Vagina (tissue), 2 donors: ENCODE measurements at regions not wholly inside any gene's neighbourhood (a gene's known extent, or its start where the extent isn't known, plus 50 kb on each side); places are given as distances from the start of the nearest gene placed in this dataset.

Experiments used
- DNase-seq, 2 donors: peaks; one replicate each; pipeline ENCODE4 v3.0.0-alpha.2; 2017; ENCODE audit errors: extremely low spot score in 2 of 2
- H3K27ac ChIP-seq: fragments of 200-600 bp; sonication (generic); one replicate; pipeline ENCODE4 v1.5.1; 2019
- H3K27me3 ChIP-seq: fragments of 200-600 bp; sonication (generic); one replicate; pipeline ENCODE4 v1.5.1; 2019
- H3K36me3 ChIP-seq, 2 donors: fragments of 200-600 bp; sonication (generic); one replicate each; pipeline ENCODE4 v1.5.1; 2017 to 2019
- H3K4me1 ChIP-seq: fragments of 200-600 bp; sonication (generic); one replicate; pipeline ENCODE4 v1.5.1; 2019
- H3K4me3 ChIP-seq, 2 donors: fragments of 200-600 bp; sonication (generic); 1 replicate in 1 of 2; 2 replicates in 1 of 2; pipeline ENCODE4 v1.5.1; 2016 to 2019
- H3K9me3 ChIP-seq: fragments of 200-600 bp; sonication (generic); one replicate; pipeline ENCODE4 v1.5.1; 2019
- CTCF ChIP-seq, 3 experiments: fragments of 450-650 bp in 2 of 3; fragments of 200-600 bp in 1 of 3; sonication (generic) in 1 of 3; IDR thresholded peaks; one replicate each; pipeline ENCODE4 v1.5.1; 2017 to 2019; ENCODE audit warnings: antibody characterized with exemption in 3 of 3, mild to moderate bottlenecking in 2 of 3, moderate library complexity in 2 of 3
- POLR2A ChIP-seq, 2 donors: fragments of 450-650 bp; IDR thresholded peaks; one replicate each; pipeline ENCODE4 v1.6.1; 2017; ENCODE audit warnings: antibody characterized with exemption in 2 of 2, mild to moderate bottlenecking in 2 of 2, moderate library complexity in 2 of 2
- POLR2AphosphoS5 ChIP-seq, 2 donors: sonication (generic); formaldehyde crosslinking; IDR thresholded peaks; one replicate each; pipeline ENCODE4 v1.9.0; 2017; ENCODE audit warnings: antibody characterized with exemption in 2 of 2, mild to moderate bottlenecking in 2 of 2, low read depth in 1 of 2; ENCODE audit not compliant: insufficient read depth in 1 of 2
- intact Hi-C: fragments of 100-400 bp; cut with DNase I; formaldehyde crosslinking; loops from one replicate; pipeline ENCODE4 v1.15.1; 2023

GRCh38 chr5:158011422-158011821, 152.5 kb upstream of the CLINT1 start:
- H3K4me3 ChIP-seq, result no peak overlapping the region
- intact Hi-C loops, result no loop called here
- no peaks in the 10 kb centered on the region for H3K27me3 ChIP-seq
- no peak for DNase-seq
- H3K4me1 ChIP-seq, result no peaks in the 10 kb centered on the region
- no peaks in the 10 kb centered on the region for H3K9me3 ChIP-seq
- TF ChIP-seq POLR2A (IDR thresholded peaks at IDR 0.05), result no peak
- no peaks in the 10 kb centered on the region for H3K36me3 ChIP-seq
- H3K27ac ChIP-seq, result no peak overlapping the region

- Histone ChIP-seq H3K36me3 (no peaks in the 10 kb centered on the region), H3K27ac (no peak overlapping the region), H3K4me3 (no peak overlapping the region), H3K9me3 (no peaks in the 10 kb centered on the region), H3K27me3 (no peaks in the 10 kb centered on the region), H3K4me1 (no peaks in the 10 kb centered on the region)
- TF ChIP-seq POLR2AphosphoS5 (IDR thresholded peaks at IDR 0.05; ENCODE audit: insufficient read depth in 1 of 2, low read depth in 1 of 2), result no peak
- no peak for TF ChIP-seq CTCF (IDR thresholded peaks at IDR 0.05)
- TF ChIP-seq POLR2A (IDR thresholded peaks at IDR 0.05), result no peak
- DNase-seq, result no peak
- intact Hi-C loops, result no loop called here
These were observed 151.9 kb upstream of the CLINT1 start for GRCh38 chr5:158010831-158011230.

- intact Hi-C loops, result no loop called here
- DNase-seq, result no peak
- Histone ChIP-seq H3K4me3 (no peak overlapping the region), H3K27me3 (no peaks in the 10 kb centered on the region), H3K27ac (no peak overlapping the region), H3K4me1 (no peaks in the 10 kb centered on the region), H3K9me3 (no peaks in the 10 kb centered on the region), H3K36me3 (no peaks in the 10 kb centered on the region)
- TF ChIP-seq POLR2A (IDR thresholded peaks at IDR 0.05), result no peak
- TF ChIP-seq CTCF (IDR thresholded peaks at IDR 0.05), result no peak
- no peak for TF ChIP-seq POLR2AphosphoS5 (IDR thresholded peaks at IDR 0.05; ENCODE audit: insufficient read depth in 1 of 2, low read depth in 1 of 2)
These were observed 148.4 kb upstream of the CLINT1 start for GRCh38 chr5:158007336-158007735.

- DNase-seq, result no peak
- no peaks in the 10 kb centered on the region for H3K36me3 ChIP-seq
- intact Hi-C loops, result no loop called here
- H3K27ac ChIP-seq, result no peak overlapping the region
- peaks cover 1% of the 10 kb centered on the region for H3K4me1 ChIP-seq
- no peak for TF ChIP-seq CTCF (IDR thresholded peaks at IDR 0.05)
- TF ChIP-seq POLR2AphosphoS5 (IDR thresholded peaks at IDR 0.05; ENCODE audit: insufficient read depth in 1 of 2, low read depth in 1 of 2), result no peak
- no peak for TF ChIP-seq POLR2A (IDR thresholded peaks at IDR 0.05)
- H3K4me3 ChIP-seq, result no peak overlapping the region
- H3K9me3 ChIP-seq, result no peaks in the 10 kb centered on the region
- H3K27me3 ChIP-seq, result no peaks in the 10 kb centered on the region
These were observed 140.8 kb upstream of the CLINT1 start for GRCh38 chr5:157999696-158000095.

GRCh38 chr5:157997991-157998504, 139.1 kb upstream of the CLINT1 start:
- Histone ChIP-seq H3K4me3 (no peak overlapping the region), H3K36me3 (no peaks in the 10 kb centered on the region), H3K27me3 (no peaks in the 10 kb centered on the region), H3K4me1 (peaks cover 8% of the 10 kb centered on the region), H3K9me3 (no peaks in the 10 kb centered on the region), H3K27ac (no peak overlapping the region)
- no peak for DNase-seq
- intact Hi-C loops, result no loop called here
- TF ChIP-seq POLR2AphosphoS5 (IDR thresholded peaks at IDR 0.05; ENCODE audit: insufficient read depth in 1 of 2, low read depth in 1 of 2) (no peak), POLR2A (IDR thresholded peaks at IDR 0.05) (no peak), CTCF (IDR thresholded peaks at IDR 0.05) (no peak)
